OCI-LY7 (cell line): ENCODE measurements at regions not wholly inside any gene's neighbourhood (a gene's known extent, or its start where the extent isn't known, plus 50 kb on each side); places are given as distances from the start of the nearest gene placed in this dataset.

Source experiments
- BruUV-seq: library from RNA; stranded (reverse); fragments of 400-500 nt; replicated peaks from 2 replicates; lab custom pipeline; 2021; lab: Mats Ljungman, UMichigan
- CTCF ChIA-PET: fragments of 300-600 bp; sonication (Branson Sonifier 250); formaldehyde crosslinking; loops from one replicate; lab custom pipeline; 2022; ENCODE audit warnings: antibody characterized with exemption; ENCODE audit not compliant: unreplicated experiment; lab: Charles Lee
- POLR2A ChIA-PET: fragments of 300-600 bp; sonication (Branson Sonifier 250); formaldehyde crosslinking; loops from one replicate; lab custom pipeline; 2022; ENCODE audit warnings: antibody characterized with exemption; lab: Charles Lee
- DNase-seq: peaks from one replicate; pipeline ENCODE4 v3.0.0-alpha.2; 2015; ENCODE audit warnings: low spot score
- H2AFZ ChIP-seq: fragments of 200-600 bp; sonication (generic), shearing (Covaris generic); 2 replicates; pipeline ENCODE4 v1.6.1; 2014; ENCODE audit warnings: mild to moderate bottlenecking, antibody characterized with exemption, low read length, moderate library complexity
- H3K27ac ChIP-seq: fragments of 200-600 bp; sonication (generic); 2 replicates; pipeline ENCODE4 v1.5.1; 2014; ENCODE audit warnings: mixed run types, low read depth, mild to moderate bottlenecking, moderate library complexity, low read length, inconsistent platforms; ENCODE audit not compliant: poor library complexity, severe bottlenecking
- H3K36me3 ChIP-seq: fragments of 200-600 bp; sonication (generic); 2 replicates; pipeline ENCODE4 v1.6.1; 2014; ENCODE audit warnings: mild to moderate bottlenecking, antibody characterized with exemption, low read length, moderate library complexity, mixed read lengths; ENCODE audit not compliant: insufficient read depth
- H3K4me1 ChIP-seq: fragments of 200-600 bp; sonication (generic); 2 replicates; pipeline ENCODE4 v1.5.1; 2014; ENCODE audit warnings: mild to moderate bottlenecking, low read length; ENCODE audit not compliant: insufficient read depth, poor library complexity, severe bottlenecking
- H3K4me2 ChIP-seq: fragments of 200-600 bp; sonication (generic); 2 replicates; pipeline ENCODE4 v1.6.1; 2014; ENCODE audit warnings: mild to moderate bottlenecking, low read length
- H3K4me3 ChIP-seq: fragments of 200-600 bp; sonication (generic); 2 replicates; pipeline ENCODE4 v1.5.1; 2014; ENCODE audit warnings: mild to moderate bottlenecking, low read depth, low read length; ENCODE audit not compliant: poor library complexity, severe bottlenecking
- H3K79me2 ChIP-seq: fragments of 200-600 bp; sonication (generic); 2 replicates; pipeline ENCODE4 v1.6.1; 2016; ENCODE audit warnings: low read depth, mild to moderate bottlenecking, low read length, moderate library complexity, mixed read lengths; ENCODE audit not compliant: insufficient read depth
- H3K9me2 ChIP-seq: fragments of 200-600 bp; sonication (generic); 2 replicates; pipeline ENCODE4 v1.6.1; 2016; ENCODE audit warnings: mild to moderate bottlenecking, low read length, mixed read lengths; ENCODE audit not compliant: insufficient read depth
- H3K9me3 ChIP-seq: fragments of 200-600 bp; sonication (generic); 2 replicates; pipeline ENCODE4 v1.6.1; 2014; ENCODE audit warnings: mild to moderate bottlenecking, mixed run types, low read length, mixed read lengths
- H4K20me1 ChIP-seq: fragments of 200-600 bp; sonication (generic); 2 replicates; pipeline ENCODE4 v1.6.1; 2014; ENCODE audit warnings: mild to moderate bottlenecking, antibody characterized with exemption, low read length, moderate library complexity, mixed read lengths; ENCODE audit not compliant: insufficient read depth
- CTCF ChIP-seq: fragments of 200-600 bp; sonication (generic); conservative IDR thresholded peaks from 2 replicates; pipeline ENCODE4 v1.5.1; 2014; ENCODE audit warnings: mild to moderate bottlenecking, antibody characterized with exemption, low read length, moderate library complexity, mixed read lengths
- EZH2phosphoT487 ChIP-seq: fragments of 200-600 bp; sonication (generic); IDR thresholded peaks from 2 replicates; pipeline ENCODE4 v1.6.1; 2018; ENCODE audit warnings: low read depth, borderline replicate concordance, mild to moderate bottlenecking, mixed run types, antibody characterized with exemption, low read length, moderate library complexity, mixed read lengths
- intact Hi-C: fragments of 100-400 bp; cut with micrococcal nuclease; formaldehyde crosslinking; loops from one replicate; pipeline ENCODE4 v1.10.0; 2022; ENCODE audit not compliant: unreplicated experiment

GRCh38 chr17:79183293-79184158, 108.9 kb downstream of the ENGASE start:
- TF ChIP-seq EZH2phosphoT487 (no peak), CTCF (no peak)
- BruUV-seq = no TSS peak

GRCh38 chr17:79183043-79183292, 108.3 kb downstream of the ENGASE start:
- intact Hi-C loops = no loop called here
- no peaks in the 10 kb centered on the region for H3K9me3 ChIP-seq
- H4K20me1 ChIP-seq = no peaks in the 10 kb centered on the region
- H3K27ac ChIP-seq = no peak overlapping the region
- H2AFZ ChIP-seq = no peak overlapping the region
- H3K79me2 ChIP-seq = no peaks in the 10 kb centered on the region
- H3K4me2 ChIP-seq = no peak overlapping the region
- POLR2A ChIA-PET = no interaction called here
- no peaks in the 10 kb centered on the region for H3K4me1 ChIP-seq
- no peaks in the 10 kb centered on the region for H3K9me2 ChIP-seq
- BruUV-seq = no TSS peak
- CTCF ChIA-PET = no interaction called here
- no peaks in the 10 kb centered on the region for H3K36me3 ChIP-seq
- no peak for DNase-seq
- H3K4me3 ChIP-seq = no peak overlapping the region
- TF ChIP-seq CTCF (no peak), EZH2phosphoT487 (no peak)

More at GRCh38 chr17:79183293-79184158, 108.9 kb downstream of the ENGASE start:
- Histone ChIP-seq H2AFZ (no peak overlapping the region), H3K4me3 (no peak overlapping the region), H3K79me2 (no peaks in the 10 kb centered on the region), H3K4me2 (no peak overlapping the region), H3K9me3 (no peaks in the 10 kb centered on the region), H3K4me1 (no peaks in the 10 kb centered on the region), H3K36me3 (no peaks in the 10 kb centered on the region), H4K20me1 (no peaks in the 10 kb centered on the region), H3K9me2 (no peaks in the 10 kb centered on the region), H3K27ac (no peak overlapping the region)
- no peak for DNase-seq
- ChIA-PET CTCF (no interaction called here), POLR2A (no interaction called here)
- intact Hi-C loops = no loop called here

- Histone ChIP-seq H3K79me2 (no peaks in the 10 kb centered on the region), H3K4me1 (no peaks in the 10 kb centered on the region), H3K4me2 (no peak overlapping the region), H4K20me1 (no peaks in the 10 kb centered on the region), H3K9me2 (no peaks in the 10 kb centered on the region), H3K27ac (no peak overlapping the region), H2AFZ (no peak overlapping the region), H3K4me3 (no peak overlapping the region), H3K9me3 (no peaks in the 10 kb centered on the region), H3K36me3 (no peaks in the 10 kb centered on the region)
- TF ChIP-seq EZH2phosphoT487 = no peak
- TF ChIP-seq CTCF = no peak
- DNase-seq = no peak
- intact Hi-C loops = no loop called here
- CTCF ChIA-PET = no interaction called here
- no TSS peak for BruUV-seq
- POLR2A ChIA-PET = no interaction called here
These were observed 107.8 kb downstream of the ENGASE start for GRCh38 chr17:79182176-79183042.
